H1 (cell line): ENCODE measurements at regions not wholly inside any gene's neighbourhood (a gene's known extent, or its start where the extent isn't known, plus 50 kb on each side); places are given as distances from the start of the nearest gene placed in this dataset.

ENCODE experiments used
- CHD7 ChIP-seq: fragments of 300-600 bp; sonication (generic); IDR thresholded peaks from 2 replicates; pipeline ENCODE4 v1.7.1; 2012; ENCODE audit warnings: low read length, moderate library complexity, mild to moderate bottlenecking, inconsistent platforms; ENCODE audit not compliant: insufficient replicate concordance
- EP300 ChIP-seq, 2 experiments: IDR thresholded peaks; 1 replicate in 1 of 2; 2 replicates in 1 of 2; pipeline ENCODE4 v1.6.1; 2011 to 2012; ENCODE audit warnings: low read depth in 2 of 2, low read length in 2 of 2, mild to moderate bottlenecking in 2 of 2, borderline replicate concordance in 1 of 2, inconsistent platforms in 1 of 2, moderate library complexity in 1 of 2
- SP4 ChIP-seq: IDR thresholded peaks from 2 replicates; pipeline ENCODE4 v1.6.1; 2012; ENCODE audit warnings: low read length, inconsistent platforms

GRCh38 chr13:85461621-85462020 is 337.6 kb downstream of the SLITRK6 start (continued):
- no peak for TF ChIP-seq CHD7
- no peak for TF ChIP-seq EP300 (IDR thresholded peaks at IDR 0.05; ENCODE audit: borderline replicate concordance in 1 of 2, low read depth in 2 of 2, low read length in 2 of 2)
- no peak for TF ChIP-seq SP4
